HS-27A (cell line): ENCODE measurements at regions not wholly inside any gene's neighbourhood (a gene's known extent, or its start where the extent isn't known, plus 50 kb on each side); places are given as distances from the start of the nearest gene placed in this dataset.

Experiments
- DNase-seq: peaks from one replicate; pipeline ENCODE4 v3.0.0-alpha.2; 2012; ENCODE audit warnings: low read depth, missing footprints

DNA sequence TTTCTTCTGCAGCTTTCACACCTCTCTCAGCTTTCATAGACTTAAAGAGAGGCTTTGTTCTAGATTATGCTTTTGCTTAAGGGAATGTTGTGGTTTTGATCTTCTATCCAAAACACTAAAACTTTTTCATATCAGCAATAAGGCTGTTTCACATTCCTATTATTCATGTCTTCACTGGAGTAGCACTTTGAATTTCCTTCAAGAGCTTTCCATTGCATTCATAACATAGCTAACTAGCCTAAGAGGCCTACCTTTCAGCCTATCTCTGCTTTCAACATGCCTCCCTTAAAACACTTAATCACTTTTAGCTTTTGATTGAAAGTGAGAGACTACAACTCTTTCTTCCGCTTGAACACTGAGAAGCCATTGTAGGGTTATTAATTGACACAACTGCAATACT lies 1117.0 kb upstream of the PHF14 start:
- DNase-seq = no peak

DNA sequence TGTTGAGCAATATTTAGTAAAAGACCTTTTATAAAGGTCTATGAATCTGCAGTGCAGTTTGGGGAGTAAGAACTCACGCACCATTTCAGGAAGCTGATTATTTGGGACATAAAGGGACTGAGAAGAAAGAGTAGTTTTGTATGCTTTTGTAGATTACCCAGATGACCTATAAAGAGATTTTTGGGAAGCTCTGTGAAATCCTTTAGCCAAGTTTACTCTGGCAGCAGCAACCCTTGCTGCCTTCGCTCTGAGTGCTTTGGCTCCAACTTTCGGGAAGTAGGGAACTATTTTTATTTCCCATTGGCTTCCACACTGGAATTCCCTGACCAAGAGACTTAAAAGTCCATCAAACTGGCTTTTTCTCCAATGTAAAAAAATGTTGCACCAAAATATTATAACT lies 1110.1 kb upstream of the PHF14 start:
- no peak for DNase-seq

DNA sequence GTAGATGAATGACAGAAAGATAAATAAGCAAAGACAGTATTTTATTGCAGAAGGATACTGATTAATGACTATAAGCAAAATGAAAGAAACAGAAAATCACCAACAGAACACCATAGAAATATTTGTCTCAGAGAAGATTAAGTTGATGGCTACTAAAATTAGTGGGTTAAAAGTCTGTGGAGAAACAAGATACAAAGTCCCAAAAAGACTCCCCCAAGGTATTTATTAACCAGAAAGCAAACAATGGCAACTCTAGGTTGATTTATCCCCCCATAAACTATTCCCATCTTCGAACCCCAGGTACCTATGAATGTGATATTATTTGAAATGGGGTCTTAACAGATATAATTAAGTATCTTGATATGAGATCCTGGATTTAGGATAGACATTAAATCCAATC lies 1104.5 kb upstream of the PHF14 start:
- no peak for DNase-seq

DNA sequence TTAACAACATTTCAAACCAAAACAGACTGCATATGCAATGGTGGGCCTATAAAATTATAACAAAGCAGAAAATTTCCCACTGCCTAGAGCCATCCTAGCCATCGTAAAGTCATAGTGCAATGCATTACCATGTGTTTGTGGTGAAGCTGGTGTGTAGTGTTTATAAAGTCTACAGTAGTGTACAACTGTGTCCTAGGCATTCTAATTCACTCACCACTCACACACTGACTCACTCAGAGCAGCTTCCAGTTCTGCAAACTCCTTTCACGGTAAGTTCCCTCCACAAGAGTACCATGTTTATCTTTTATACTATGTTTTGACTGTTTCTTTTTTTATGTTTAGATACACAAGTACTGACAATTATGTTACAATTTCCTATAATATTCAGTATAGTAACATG lies 1104.1 kb upstream of the PHF14 start:
- no peak for DNase-seq

DNA sequence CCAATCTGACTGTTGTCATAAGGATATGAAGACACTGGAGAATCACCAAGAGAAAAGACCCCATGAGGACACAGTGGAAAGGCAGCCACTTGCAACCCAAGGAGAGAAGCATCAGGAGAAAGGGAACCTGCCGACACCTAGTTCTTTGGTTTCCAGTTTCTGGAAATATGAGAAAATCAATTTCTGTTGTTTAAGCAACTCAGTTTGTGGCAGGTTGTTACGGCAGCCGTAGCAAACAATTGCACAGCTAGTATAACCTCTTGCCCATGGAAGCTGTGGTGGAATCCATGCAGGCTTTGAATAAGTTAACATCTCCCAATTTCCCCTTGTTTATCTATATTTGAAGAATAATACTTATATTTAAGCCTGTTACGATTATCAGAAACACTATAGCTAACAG lies 1103.0 kb upstream of the PHF14 start:
- no peak for DNase-seq

DNA sequence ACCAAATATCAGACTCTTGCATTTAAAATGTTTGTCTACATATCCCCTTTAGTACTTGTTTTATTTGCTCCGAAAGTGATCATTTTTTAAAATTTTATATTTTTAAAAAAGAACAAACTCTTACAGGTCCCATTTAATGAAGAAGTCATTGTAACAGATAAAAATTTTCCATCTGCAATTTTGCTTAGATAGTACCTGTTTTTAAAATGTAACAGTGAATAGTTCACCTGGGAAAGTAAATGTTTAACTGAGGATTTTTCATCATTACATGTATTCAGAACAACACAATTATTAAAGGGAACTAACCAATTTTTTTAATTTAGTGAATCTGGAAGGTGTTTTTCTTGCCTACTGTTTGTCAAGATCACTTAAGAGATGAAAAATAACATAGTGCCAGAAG lies 1099.5 kb upstream of the PHF14 start:
- DNase-seq = no peak

DNA sequence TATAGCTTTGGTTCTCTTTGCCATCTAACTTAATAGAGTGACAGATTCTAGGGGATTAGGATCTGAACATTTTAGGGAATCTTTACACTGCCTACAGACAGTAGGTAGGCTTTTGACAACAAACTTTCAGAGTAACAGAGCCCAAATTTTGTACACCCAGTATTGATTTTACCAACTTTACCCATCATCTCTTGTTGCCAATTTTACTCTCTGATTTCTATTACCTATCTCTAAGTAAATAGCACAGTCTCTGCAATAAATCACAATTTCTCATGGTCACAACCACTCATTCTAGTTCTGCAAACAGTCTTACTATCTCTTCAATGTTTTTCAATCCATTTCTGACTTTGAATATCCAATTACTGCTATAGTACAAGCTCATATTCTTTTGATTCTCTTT lies 1097.6 kb upstream of the PHF14 start:
- DNase-seq = no peak

DNA sequence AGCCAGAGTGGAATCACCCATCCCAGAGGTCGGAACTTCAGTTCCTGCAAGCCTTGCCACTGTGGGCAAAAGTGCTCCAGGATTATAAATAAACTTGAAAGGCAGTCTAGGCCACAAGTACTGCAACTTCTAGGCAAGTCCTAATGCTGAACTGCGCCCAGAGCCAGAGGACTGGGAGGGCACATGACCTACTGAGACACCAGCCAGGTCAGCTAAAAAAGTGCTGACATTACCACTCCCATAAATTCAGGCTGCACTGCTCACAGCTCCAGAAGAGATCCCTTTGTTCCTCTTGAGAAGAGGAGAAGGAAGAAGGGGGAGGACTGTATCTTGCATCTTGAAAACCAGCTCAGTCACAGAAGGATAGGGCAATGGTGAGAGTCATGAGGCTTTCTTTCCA lies 1084.1 kb upstream of the PHF14 start:
- no peak for DNase-seq

DNA sequence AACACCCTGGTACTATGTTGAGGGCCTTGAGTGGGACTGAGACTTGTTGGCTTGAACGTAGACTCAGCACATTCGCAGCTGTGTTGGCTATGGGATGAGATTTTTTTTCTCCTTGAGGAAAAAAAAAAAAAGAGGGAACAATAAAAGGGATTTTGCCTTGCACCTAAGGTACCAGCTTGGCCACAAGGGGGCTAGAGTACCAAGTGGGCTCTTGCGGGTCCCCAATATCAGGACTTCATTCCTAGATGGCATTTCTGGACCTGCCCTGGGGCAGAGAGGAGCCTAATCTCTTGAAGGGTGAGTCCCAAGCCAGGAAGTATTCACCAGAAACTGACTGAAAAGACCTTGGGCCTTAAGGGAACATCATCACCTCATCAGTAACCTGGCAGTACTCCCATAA lies 1083.6 kb upstream of the PHF14 start:
- DNase-seq = no peak

DNA sequence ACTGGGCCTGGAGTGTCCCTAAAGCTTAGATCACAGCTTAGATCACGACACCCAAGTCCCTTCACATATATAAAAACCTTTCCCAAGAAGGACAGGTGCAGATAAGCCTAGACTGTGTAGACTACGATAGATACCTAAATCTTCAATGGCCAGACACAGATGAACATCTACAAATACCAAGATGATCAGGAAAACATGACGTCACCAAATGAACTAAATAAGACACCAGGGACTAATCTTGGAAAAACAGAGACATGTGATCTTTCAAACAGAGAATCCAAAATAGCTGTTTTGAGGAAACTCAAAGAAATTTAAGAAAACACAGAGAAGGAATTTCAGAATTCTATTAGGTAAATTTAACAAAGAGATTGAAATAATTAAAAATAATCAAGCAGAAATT lies 1082.6 kb upstream of the PHF14 start:
- DNase-seq = no peak

DNA sequence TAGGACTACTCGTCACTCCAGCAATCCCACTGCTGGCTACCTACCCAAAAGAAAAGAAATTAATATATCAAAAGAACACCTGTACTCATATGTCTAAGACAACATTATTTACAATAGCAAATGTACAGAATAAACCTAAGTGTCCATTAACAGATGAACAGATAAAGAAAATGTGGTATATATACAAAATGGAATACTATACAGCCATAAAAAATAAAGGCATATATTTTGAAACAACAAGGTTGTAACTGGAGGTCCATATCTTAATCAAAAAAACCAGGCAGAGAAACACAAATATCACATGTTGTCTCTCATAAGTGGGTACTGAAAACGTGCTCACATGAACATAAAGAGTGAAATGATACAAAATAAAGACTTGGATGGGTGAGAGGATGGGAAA lies 1073.3 kb upstream of the PHF14 start:
- no peak for DNase-seq

DNA sequence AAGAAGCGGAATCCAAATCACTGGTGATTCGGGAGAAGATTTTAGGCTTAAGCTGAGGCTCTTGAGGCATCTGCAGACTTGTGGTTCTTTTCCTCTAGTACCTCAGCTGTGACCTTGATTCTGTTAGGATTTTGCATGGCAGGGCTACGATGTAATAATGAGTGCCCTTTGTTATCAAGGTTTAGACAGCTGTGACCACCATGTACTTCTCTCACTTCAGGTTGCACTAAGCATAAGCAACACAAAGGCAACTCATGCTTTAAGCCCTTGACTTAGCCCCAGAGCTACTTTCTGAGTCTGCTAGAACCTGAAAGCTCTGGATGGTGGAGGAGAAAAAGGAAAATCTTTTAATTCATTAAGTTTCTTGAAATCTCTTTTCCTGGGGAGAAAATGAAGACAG lies 1052.3 kb upstream of the PHF14 start:
- no peak for DNase-seq

DNA sequence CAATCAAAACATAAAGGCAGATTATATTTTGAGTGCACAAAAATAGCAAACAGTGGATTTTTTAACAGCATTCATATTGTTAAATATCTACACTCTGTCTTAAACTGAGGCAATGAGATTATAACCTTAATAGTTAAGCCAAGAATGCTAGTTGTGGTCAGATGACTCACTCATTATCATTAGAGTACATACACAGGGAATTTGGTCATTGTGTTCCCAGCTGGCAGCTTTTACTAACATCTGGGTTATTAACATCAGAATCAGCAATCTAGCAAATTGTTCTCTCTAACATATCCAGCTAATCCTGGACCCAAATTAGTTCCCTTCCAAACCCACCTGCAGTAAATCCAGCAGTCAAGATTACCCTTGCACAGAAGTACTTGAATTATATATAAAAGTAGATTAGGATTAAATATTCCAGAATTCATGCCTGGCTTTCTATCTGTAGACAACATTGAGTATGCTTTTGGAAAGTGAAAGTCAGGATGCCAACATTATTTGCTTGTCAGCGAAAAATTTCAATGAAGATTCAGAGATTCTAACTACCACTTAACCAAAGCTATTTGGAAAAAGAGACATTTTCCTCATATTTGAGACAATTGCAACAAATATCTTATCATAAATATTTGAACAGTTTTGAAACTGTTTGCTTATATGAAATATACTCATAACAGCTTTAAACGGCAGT lies 1035.6 kb upstream of the PHF14 start:
- no peak for DNase-seq

DNA sequence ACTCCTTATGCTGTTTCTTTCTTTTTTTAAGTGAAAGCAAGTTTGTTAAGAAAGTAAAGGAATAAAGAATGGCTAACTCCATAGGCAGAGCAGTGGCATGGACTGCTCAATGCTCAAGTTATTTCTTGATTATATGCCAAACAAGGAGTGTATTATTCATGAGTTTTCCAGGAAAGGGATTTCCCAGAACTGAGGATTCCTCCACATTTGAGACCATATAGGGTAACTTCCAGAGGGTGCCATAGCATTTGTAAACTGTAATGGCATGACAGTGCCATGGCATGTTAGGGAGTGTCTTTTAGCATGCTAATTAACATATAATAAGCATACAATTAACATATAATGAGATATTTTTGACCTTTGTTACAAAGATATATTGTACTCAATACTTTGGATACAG lies 1034.5 kb upstream of the PHF14 start:
- DNase-seq = no peak

DNA sequence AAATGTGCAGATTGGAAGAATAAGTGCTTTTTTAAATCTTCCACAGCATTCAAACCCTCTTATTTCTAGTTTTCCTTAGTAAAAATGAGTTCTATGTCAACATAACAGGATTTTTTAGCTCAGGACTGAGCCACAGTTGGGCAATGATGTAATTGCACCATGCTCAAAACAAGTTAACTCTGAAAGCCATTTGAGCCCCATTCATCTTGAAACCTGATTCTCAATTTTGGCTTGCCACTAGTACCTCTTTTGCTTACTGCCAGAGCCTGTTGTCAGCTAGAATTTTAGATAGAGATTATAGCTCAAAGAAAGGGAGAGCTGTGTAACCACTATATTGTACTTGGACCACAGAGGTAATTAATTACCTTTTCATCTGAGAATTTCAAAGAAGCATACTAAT lies 1028.5 kb upstream of the PHF14 start:
- no peak for DNase-seq

DNA sequence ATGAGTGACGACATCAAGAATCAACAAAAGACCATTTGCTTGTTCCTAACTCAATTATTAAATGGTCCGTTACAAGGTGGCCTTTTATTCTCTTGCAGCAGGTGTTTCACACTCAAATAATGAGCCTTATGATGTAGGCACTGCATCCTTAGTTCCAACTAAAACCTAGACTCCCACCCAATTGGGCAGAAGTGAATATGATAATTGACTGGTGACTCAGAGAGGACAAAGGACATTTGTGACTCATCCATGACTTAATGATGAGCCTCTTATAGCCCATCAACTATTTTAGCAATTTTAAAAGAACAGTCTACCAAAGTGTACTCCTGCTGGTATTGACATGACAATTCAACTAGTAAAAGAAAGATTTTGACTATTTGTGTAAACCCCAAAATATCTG lies 1027.8 kb upstream of the PHF14 start:
- no peak for DNase-seq

DNA sequence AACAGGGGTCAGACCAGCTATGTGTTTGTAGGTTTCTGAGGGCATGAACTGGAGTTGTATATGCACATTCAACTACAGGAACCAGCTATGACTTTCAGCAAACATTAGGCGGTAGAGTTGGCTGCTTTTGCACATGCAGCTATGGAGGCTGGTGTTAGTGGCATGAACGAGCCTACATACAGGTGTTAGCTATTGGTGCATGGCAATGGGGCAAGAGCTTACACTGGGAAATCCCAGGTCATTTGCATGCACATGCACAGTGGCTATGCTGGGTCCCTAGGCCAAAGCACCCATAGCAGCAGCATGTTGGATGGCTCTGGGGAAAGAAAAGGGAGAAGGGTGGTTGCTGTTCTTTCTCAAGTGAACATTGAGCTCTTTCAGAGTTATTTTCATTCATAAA lies 1018.5 kb upstream of the PHF14 start:
- no peak for DNase-seq

DNA sequence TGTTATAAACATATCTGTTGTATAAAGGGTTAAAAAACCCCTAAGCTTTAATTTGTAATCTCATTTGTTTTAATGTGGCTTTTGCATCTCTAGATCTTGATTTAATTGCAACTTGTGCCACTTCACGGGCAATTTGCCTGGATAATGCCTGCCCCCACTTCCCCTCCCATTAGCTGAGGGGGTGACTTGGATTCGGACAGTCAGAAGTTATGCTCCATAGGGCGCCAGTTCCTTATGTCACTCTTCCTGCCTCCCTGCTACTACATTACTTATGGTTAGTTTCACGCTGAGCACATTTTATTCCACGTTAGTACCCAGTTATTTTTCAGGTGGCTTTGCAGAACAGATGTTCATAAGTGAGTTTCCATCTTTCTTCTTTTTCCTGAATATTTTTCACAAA lies 1015.2 kb upstream of the PHF14 start:
- DNase-seq = no peak

DNA sequence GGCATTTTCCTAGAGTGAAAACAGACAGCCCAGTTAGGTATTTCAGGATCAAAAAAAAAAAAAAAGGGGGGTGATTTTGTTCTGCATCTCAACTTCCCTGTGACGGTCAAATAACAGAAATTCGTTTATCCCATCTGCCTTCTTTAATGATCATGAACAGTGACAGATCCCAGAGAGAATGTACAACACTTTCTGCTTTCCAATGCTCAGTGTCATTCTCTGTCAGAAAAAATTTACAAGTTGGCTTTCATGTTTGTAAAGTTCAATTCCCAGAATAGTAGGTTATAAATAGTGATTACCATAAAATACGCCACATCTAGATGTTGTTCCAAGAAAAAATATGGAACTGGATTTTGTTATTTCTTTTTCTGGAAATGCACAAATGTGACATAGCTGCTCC lies 1013.2 kb upstream of the PHF14 start:
- no peak for DNase-seq

DNA sequence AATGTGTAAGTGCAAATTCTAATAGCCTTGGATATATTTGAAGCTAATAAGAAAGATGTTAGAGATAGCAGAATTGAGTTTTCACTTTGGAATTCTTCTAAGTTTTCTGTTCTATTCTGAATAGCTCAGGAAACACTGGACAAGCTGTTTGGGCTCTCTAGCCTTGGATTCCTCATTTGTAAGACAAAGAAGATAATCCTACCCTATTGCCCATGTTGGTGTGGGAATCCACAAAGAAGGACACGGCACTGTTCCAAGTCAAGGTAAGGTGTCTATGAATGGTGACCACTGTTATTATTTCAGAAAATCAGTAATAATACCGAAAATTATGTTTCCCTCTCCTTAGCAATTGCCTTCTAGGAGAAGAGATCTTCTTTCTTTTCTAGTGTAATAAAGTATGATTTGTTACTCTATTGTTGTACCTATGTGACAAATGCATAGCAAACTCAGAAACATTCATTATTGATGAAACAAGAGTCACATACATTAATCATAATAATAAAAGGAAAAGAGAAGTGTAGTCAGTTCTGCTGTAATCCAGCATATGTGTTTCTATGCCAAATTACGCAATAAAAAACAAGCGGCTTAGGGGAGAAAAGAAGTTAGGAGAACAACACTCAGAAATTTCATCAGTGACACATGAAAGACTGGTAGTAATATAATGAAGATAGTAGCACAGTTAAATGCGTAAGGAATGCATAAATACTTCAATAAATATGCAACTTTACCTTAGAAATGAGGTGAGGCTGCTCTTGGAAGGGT lies 1012.3 kb upstream of the PHF14 start:
- no peak for DNase-seq

DNA sequence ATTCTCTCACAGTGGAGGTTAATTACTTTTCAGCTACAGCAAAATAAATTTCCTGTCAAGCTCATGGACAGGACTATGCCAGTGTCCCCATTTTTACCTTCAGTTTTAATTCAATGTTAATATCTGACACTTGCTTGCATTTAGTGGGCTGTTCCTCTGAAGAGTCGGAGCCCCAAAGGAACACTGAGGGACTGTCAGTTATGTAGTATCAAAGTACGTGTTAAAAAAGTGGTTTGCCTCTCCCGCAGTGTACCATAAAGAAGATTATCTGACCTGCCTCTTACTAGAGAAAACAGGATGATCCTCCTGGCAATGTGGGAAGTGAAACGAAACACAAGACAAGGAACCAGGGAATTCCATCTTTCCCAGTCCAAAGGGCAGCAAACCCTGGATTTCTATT lies 1010.9 kb upstream of the PHF14 start:
- no peak for DNase-seq

DNA sequence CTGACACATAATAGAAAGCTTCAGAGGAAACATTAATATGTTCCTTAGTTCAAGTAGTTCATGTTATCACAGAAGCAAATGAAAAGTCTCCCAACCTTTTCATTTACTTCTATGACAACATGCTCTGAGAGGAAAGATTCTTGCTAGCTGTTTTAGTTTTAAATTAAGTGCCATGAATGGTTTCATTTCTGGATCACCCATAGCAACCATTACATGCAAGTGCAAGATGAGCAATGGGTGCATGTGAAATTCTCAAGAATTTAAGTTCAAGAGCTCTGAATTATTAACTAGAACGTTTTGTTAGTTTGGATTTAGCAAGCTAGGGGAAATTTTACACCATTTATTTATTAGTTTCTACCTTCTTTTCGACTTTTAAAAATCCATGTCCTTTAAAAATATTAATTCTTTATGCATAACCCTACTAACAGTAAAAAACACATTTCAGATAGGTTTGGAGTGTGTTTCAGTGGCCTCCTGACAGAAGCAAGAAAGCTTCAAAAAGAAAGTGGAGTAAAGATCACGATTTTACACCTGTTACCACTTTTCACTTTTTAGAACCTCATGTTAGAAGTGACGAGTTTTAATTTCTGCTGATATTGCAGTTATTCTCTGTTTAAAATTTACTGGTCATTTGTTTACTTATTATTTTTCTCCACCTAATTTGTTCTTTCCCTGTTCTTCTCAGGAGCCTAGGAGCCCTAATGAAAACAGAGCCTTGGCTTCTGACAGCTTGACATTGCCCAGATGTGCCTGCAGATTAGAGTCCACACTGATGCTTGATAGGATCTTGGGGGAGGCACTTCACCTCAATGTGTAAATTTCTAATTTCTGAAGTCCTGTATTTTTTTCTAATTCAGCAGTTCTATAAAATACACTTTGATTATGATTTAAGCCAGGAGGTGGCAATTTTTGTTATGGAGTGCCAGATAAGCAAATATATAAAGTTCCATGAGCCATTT lies 995.3 kb upstream of the PHF14 start:
- DNase-seq = no peak
